Ishikawa (cell line): ENCODE measurements at regions not wholly inside any gene's neighbourhood (a gene's known extent, or its start where the extent isn't known, plus 50 kb on each side); places are given as distances from the start of the nearest gene placed in this dataset.

ENCODE experiments used
- CEBPB ChIP-seq: IDR thresholded peaks from 2 replicates; pipeline ENCODE4 v1.6.1; 2012
- CREB1 ChIP-seq: IDR thresholded peaks from 2 replicates; pipeline ENCODE4 v1.6.1; 2012; ENCODE audit warnings: low read depth
- EGR1 ChIP-seq: IDR thresholded peaks from 2 replicates; pipeline ENCODE4 v1.6.1; 2012
- EP300 ChIP-seq: IDR thresholded peaks from 2 replicates; pipeline ENCODE4 v1.6.1; 2012; ENCODE audit warnings: borderline replicate concordance
- FOXM1 ChIP-seq: IDR thresholded peaks from 2 replicates; pipeline ENCODE4 v1.6.1; 2012; ENCODE audit warnings: low read depth, borderline replicate concordance
- MAX ChIP-seq: IDR thresholded peaks from 2 replicates; pipeline ENCODE4 v1.6.1; 2012
- NFIC ChIP-seq: IDR thresholded peaks from 2 replicates; pipeline ENCODE4 v1.6.1; 2012
- RAD21 ChIP-seq: IDR thresholded peaks from 2 replicates; pipeline ENCODE4 v1.6.1; 2012; ENCODE audit warnings: low read depth
- REST ChIP-seq: IDR thresholded peaks from 2 replicates; pipeline ENCODE4 v1.6.1; 2012; ENCODE audit warnings: low read depth, mild to moderate bottlenecking
- TAF1 ChIP-seq: IDR thresholded peaks from 2 replicates; pipeline ENCODE4 v1.6.1; 2012; ENCODE audit warnings: low read depth, mild to moderate bottlenecking
- TCF12 ChIP-seq: IDR thresholded peaks from 2 replicates; pipeline ENCODE4 v1.6.1; 2012; ENCODE audit warnings: low read depth
- TEAD4 ChIP-seq: IDR thresholded peaks from 2 replicates; pipeline ENCODE4 v1.6.1; 2012
- USF1 ChIP-seq: IDR thresholded peaks from 2 replicates; pipeline ENCODE4 v1.6.1; 2012
- YY1 ChIP-seq: IDR thresholded peaks from 2 replicates; pipeline ENCODE4 v1.6.1; 2012; ENCODE audit warnings: low read depth
- ZBTB7A ChIP-seq: IDR thresholded peaks from 2 replicates; pipeline ENCODE4 v1.6.1; 2012; ENCODE audit warnings: low read depth

GRCh38 chr3:187961366-187961765 is 192.6 kb upstream of the LPP start:
- no peak for TF ChIP-seq EP300
- TF ChIP-seq REST: no peak
- TF ChIP-seq TCF12: no peak
- no peak for TF ChIP-seq ZBTB7A
- no peak for TF ChIP-seq TEAD4
- no peak for TF ChIP-seq NFIC
- TF ChIP-seq MAX: no peak
- TF ChIP-seq EGR1: no peak
- TF ChIP-seq RAD21: no peak
- TF ChIP-seq CEBPB: no peak

- TF ChIP-seq TEAD4 (peak; percentile 31; the same call in 1 of the 2 replicates), TAF1 (no peak), NFIC (no peak), EGR1 (no peak), MAX (no peak)
These were observed 190.8 kb upstream of the LPP start for GRCh38 chr3:187963003-187963676.

GRCh38 chr3:187963677-187964385 is 190.1 kb upstream of the LPP start:
- TF ChIP-seq USF1: no peak
- TF ChIP-seq TAF1: no peak
- no peak for TF ChIP-seq EP300
- TF ChIP-seq NFIC: no peak
- no peak for TF ChIP-seq CREB1
- TF ChIP-seq REST: no peak
- TF ChIP-seq TEAD4: no peak
- no peak for TF ChIP-seq YY1
- no peak for TF ChIP-seq FOXM1
- TF ChIP-seq ZBTB7A: no peak
- no peak for TF ChIP-seq CEBPB
- no peak for TF ChIP-seq EGR1
- no peak for TF ChIP-seq TCF12
- no peak for TF ChIP-seq RAD21
- TF ChIP-seq MAX: no peak

- no peak for TF ChIP-seq EP300
- no peak for TF ChIP-seq NFIC
- TF ChIP-seq MAX: no peak
- no peak for TF ChIP-seq YY1
- TF ChIP-seq RAD21: no peak
These were observed 189.2 kb upstream of the LPP start for GRCh38 chr3:187964760-187965159.

- TF ChIP-seq ZBTB7A (no peak), CEBPB (no peak), EGR1 (no peak), TEAD4 (no peak), MAX (no peak)
These were observed 187.9 kb upstream of the LPP start for GRCh38 chr3:187966096-187966495.
